HG02610 (cell line): ENCODE measurements at regions not wholly inside any gene's neighbourhood (a gene's known extent, or its start where the extent isn't known, plus 50 kb on each side); places are given as distances from the start of the nearest gene placed in this dataset.

ENCODE experiments used
- ATAC-seq: cut with Tn5 transposase; IDR thresholded peaks from one replicate; pipeline ENCODE4 v1.9.1; 2021; ENCODE audit warnings: mild to moderate bottlenecking, moderate library complexity; ENCODE audit not compliant: unreplicated experiment

DNA sequence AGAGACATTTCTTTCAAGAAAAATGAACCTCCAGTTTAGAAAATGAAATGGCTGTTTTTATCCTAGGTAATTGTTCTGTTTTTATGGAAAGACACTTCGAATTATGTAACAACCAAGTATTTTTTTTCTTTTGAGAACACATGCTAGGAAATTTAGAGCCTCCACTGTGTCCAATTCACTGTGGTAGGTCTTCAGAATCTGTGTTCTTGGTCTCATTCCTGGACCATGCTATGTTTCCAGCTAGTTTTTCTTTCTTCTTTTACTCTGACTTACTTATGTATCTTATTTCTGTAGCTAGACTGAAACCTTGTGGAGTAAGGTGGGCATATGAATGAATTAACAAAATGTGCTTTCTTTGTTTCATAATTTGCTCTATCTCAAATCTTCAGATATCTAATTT, 391.7 kb upstream of the KLHL29 start:
- ATAC-seq = no peak

DNA sequence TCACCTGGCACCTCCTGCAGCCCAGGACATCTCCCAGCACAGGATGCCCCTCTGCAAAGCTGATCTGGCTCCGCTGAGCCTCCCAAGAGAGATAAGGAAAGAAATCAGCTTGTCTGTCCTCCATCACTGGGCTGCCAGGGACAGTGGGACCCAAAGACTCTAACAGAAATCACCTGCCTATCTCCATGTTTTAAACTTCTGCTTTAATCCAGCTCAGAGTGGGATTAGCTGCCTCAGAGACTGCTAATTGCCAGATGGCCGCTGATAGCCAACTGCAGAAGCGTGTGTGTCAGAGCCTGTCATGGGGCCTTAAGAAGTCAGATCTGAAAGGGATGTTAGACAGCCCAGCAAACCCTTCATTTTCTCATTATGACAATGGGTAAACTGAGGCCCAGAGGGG, 389.4 kb upstream of the KLHL29 start:
- ATAC-seq = no peak

DNA sequence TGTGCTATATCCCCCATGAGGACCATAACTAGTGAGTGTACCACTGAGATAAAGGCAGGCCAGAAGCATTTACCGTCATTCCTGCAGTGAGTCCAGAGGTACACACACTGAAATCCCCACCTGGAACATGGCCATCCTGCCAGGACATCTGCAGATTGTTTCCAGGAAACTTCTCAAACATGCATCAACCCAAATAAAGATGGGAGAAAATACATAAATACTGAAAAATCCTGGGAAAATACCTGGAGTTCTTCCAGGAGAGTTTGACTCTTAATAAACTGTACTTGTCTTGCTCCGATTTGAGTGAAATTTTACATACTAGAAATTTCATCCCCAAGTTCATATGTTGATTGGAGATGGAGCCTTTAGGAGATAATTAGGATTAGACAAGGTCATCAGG, 388.1 kb upstream of the KLHL29 start:
- ATAC-seq = no peak

DNA sequence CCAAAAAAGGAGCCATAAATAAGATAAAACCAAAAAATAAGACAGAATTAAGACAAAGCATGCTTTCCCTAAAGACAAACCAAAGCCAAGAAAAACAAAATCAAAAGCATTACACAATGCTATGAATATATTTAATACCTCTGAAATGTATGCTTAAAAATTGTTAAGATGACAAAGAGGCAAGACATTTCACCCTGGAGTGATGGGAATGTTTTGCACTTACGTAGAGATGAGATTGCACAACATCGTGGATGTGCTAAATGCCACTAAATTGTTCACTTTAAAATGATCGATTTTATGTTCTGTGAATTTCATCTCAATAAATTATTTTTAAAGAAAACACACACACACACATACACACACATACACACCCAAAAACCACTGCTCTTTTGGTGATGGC, 386.6 kb upstream of the KLHL29 start:
- no peak for ATAC-seq

DNA sequence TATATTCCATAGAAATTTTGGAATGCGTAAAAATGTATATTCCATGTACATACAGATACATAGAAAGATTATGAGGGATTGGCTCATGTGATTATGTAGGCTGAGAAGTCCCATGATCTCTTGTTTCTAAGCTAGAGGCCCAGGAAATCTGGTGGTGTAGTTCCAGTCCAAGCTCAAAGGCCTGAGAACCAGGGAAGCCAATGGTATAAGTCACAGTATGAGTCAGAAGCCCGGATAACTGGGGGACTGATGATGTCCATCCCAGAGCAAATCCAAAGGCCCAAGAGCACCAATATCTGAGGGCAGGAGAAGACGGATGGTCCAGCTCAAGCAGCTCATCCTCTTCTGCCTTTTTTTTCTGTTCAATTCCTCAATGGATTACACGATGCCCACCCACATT, 385.0 kb upstream of the KLHL29 start:
- no peak for ATAC-seq

- ATAC-seq = no peak
Observed at GRCh38 chr2:23002234-23002633, 382.7 kb upstream of the KLHL29 start.

GRCh38 chr2:23005469-23005868, 379.5 kb upstream of the KLHL29 start:
- no peak for ATAC-seq

DNA sequence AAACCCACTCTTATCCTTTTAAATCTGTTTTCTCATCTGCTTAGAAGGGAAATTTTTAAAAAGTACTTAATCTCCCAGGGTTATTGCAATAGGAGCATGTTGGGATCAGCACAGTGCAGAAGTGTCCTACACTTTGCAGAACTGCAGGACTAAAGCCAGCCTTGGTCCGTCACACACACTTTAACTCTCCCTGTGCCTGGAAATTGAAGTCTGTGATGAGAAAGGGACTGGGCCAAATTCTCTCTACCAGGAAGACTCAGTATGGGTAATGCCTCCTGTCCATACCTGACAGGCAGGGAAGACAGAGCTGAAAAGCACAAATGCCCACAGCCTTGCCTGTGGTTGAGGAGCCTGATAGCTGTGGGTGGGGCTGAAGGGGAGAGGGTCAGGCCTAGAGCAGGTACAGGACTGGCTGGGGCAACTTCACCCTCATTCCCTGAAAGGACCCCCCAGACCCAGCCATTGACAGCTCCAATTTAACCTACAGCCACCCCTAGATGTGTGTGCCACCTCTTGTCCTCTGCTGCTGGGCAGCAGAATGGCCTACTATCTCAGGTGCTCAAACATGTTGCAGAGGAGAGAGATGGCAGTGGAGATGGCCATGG, 377.2 kb upstream of the KLHL29 start:
- no peak for ATAC-seq

DNA sequence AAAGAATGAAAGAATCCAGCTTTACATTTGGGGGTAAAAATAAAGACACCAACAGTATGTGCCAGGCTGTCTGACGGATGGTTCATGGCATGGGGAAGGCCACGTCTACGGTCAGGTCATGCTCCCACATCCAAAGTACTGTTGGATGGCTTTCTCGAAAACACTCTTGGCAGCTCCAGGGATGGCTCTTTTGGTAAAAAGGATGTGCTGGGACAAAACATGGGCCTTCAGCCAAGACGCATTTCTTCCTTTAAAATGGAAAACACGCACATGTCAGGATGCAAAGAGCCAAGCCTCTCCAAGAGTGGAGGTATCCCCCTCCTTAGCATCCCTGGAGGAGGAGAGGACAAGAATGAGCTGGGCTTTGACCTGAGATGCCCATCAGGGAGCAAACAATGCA, 376.5 kb upstream of the KLHL29 start:
- ATAC-seq = no peak

DNA sequence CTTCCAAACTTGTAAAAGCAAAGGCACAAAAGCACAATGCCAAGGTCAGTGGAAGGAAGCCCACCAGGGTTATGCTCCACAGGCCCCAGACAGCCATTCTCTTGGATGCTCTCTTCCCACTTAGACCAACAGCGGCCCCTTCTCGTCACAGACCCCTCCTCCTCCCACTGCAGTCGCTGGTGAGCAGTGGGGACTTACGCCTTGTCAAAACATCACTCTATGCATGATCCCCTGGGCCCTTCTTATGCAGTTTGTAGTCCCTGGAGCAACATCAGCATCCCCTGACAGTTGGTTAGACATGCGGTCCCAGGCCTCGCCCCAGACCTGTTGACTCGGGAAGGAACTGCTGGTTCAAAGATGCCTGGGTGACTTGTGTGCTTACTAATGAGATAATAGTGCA, 376.0 kb upstream of the KLHL29 start:
- no peak for ATAC-seq

DNA sequence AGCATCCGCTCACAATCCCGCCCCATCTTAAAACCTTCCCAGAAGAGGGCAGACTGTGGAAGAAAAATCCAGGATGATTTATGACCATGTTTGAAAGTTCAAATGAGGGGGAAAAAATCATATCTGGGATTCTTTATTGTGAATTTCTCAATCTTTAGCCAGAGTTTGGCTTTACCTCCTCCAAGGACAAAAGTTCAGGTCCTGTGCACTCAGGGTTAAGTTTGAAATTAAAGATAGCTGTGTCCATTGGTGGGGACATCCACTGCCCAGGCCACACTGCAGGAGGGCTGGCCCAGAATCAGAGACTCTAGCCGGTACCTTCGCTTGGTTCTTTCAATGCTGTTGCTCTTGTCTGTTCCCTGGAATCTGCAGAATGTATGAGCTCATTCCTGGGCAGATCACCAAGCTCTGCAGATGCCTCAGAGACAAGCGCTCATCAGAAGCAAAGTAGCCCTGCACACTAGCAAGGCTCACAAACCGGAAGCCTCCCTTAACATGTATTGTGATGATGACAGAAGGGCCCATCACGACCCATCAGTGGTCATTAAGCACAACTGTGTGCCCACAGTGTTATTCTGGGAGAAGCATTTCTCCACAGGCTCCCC, 375.3 kb upstream of the KLHL29 start:
- ATAC-seq = no peak

DNA sequence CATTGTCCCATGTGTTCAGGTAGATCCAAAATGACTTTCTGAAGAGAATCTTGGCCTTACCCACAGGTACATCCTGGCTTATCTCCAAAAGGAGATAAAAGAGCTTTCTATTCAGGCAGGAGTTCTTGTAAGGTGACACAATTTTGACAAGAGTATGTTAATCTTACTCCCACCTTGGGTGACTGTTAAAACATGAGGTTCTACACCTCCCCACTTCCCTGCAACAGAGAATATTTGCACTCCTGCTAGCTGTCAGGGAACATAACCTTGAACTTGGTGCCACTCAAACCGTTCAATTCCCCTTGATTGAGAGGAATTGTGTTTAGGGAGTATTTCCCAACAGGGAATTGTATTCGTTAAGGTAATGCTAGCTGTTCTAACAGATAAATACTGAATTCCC, 372.5 kb upstream of the KLHL29 start:
- ATAC-seq = no peak

DNA sequence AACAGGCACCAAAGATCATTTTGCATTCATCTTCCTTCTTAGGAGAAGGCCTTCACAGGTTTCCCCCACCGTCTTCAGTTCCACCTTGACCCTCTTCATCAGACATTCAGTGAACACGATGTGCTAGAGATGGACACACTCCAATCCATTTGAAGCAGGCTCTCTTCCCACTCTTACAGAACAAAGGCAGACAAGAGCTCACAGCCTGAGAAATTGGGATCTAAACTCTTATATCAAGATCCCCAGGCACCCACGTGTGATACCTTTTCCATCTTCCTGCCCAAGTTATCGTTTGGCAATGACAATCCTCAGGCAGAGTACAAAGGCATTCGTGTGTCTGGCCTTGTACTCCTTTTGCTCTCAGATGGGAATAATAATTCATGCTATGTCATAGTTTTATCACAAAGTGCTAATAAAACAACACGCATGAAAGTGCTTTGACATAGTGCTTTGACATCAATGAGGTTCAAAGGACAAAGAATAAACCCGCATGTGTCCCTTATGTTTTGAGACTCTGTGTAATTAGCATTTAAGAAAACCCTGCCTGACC, 369.3 kb upstream of the KLHL29 start:
- ATAC-seq = no peak

GRCh38 chr2:23019476-23019875, 365.5 kb upstream of the KLHL29 start:
- no peak for ATAC-seq

DNA sequence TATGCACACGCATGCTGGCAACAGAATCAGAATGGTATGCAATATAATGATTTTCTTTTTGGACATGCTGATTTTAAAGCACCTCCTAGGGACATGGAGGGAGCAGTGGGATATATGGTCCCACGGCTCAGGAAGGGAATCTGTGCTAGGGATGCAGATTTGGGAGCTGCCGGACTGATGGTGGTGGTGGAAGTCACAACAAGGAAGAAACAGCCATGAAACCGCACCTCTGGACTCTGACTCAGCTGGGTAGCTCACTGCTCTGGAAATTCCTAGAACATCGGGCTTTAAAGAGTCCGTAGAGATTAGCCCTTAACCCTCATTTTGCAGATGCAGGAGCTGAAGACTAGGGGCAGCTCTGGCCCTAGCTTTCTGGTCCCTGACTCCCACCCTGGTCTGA, 364.3 kb upstream of the KLHL29 start:
- ATAC-seq = no peak

GRCh38 chr2:23021311-23022120, 363.5 kb upstream of the KLHL29 start:
- no peak for ATAC-seq

DNA sequence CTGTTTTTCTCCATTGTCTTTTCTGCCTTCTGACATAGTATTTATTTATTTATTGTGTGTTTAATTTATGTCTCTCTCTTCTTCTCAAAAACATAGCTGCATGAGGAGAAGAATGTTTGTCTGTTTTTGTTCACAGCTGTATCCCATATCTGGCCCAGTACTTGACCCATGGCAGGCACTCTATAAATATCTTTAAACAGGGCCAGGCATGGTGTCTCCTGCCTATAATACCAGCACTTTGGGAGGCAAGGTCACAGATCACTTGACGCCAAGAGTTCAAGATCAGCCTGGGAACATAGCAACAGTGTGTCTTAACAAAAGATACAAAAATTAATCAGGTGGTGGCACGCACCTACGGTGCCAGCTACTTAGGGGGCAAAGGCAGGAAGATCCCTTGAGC, 361.3 kb upstream of the KLHL29 start:
- no peak for ATAC-seq

DNA sequence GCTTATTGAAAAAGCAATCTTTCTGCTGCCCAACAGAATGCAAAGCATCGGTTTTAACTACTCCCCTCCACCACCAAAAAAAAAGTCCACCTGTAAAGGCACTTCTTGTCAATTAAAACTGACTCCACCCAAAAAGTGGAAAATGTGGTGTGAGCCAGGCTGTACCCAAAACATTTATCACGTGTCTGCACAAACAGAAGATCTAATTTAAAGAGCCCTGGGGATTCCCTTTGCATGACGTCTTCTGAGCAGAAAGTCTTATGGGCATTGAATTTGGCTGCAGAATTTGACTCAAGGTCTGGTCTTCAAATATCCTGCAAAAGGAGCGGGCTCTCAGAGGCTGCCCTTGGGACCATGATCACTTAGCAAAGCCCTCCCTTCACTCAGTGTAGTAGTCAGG, 358.3 kb upstream of the KLHL29 start:
- no peak for ATAC-seq

DNA sequence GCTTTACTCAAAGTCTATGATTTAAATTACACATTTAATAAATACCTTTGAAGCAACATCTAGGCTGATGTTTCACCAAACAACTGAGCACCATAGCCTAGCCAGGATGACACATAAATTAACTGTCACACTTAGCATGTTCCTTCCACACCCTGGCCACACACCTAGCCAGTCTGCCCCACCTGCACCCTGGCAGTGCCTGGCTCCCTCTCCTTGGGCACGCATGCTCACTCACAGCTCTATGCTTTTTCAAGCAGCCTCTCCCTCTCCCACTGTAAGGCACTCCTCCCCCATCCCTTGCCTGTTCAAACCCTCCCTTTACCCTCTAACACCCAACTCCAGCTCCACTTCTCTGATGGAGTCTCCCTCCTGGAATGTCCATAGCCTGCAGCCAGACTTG, 357.6 kb upstream of the KLHL29 start:
- no peak for ATAC-seq

DNA sequence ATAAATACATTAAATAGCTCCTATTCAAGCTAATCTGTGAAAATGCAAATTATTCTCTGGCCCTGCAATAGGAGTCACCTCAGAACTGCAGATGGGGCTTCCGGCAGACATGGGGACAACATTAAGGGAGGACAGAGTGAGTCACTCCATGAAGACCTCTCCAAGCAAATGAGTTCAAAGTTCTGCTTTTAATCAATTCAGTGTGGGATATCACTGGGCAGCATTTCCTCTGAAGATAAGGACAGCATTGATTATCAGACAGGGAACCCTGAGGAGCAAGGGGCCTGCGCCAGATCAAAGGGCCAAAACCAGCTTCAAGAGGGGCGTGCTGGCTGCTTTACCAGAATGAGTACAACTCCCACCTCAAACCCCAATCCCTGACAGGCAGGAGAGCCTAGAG, 356.9 kb upstream of the KLHL29 start:
- no peak for ATAC-seq

- no peak for ATAC-seq
Observed at GRCh38 chr2:23029111-23029510, 355.9 kb upstream of the KLHL29 start.

- ATAC-seq = no peak
Observed at GRCh38 chr2:23029951-23030350, 355.0 kb upstream of the KLHL29 start.
